GM12864 (cell line): ENCODE measurements at regions not wholly inside any gene's neighbourhood (a gene's known extent, or its start where the extent isn't known, plus 50 kb on each side); places are given as distances from the start of the nearest gene placed in this dataset.

ENCODE experiments used
- DNase-seq: peaks from one replicate; pipeline ENCODE4 v3.0.0-alpha.2; 2011; ENCODE audit warnings: low read depth
- H3K4me3 ChIP-seq: 2 replicates; pipeline ENCODE4 v1.5.1; 2011; ENCODE audit warnings: mild to moderate bottlenecking, low read depth, low read length, control low read depth
- CTCF ChIP-seq: IDR thresholded peaks from 2 replicates; pipeline ENCODE4 v1.5.1; 2011; ENCODE audit warnings: low read depth, mild to moderate bottlenecking, moderate library complexity, low read length, control low read depth, inconsistent platforms; ENCODE audit errors: missing control alignments

GRCh38 chr10:78868861-78869260 lies 199.9 kb upstream of the ZMIZ1 start:
- no peak for TF ChIP-seq CTCF
- H3K4me3 ChIP-seq = no peak overlapping the region
- DNase-seq = no peak

GRCh38 chr10:78869508-78870454 lies 199.0 kb upstream of the ZMIZ1 start:
- no peak overlapping the region for H3K4me3 ChIP-seq
- DNase-seq = no peak
- no peak for TF ChIP-seq CTCF

- no peak for TF ChIP-seq CTCF
- DNase-seq = no peak
- H3K4me3 ChIP-seq = no peak overlapping the region
Measured at GRCh38 chr10:78870458-78870857, 198.3 kb upstream of the ZMIZ1 start.

- TF ChIP-seq CTCF = no peak
- no peak for DNase-seq
- H3K4me3 ChIP-seq = no peak overlapping the region
Measured at GRCh38 chr10:78871796-78872195, 197.0 kb upstream of the ZMIZ1 start.

GRCh38 chr10:78873413-78873812 lies 195.4 kb upstream of the ZMIZ1 start:
- no peak for TF ChIP-seq CTCF
- H3K4me3 ChIP-seq = no peak overlapping the region
- DNase-seq = no peak

- no peak overlapping the region for H3K4me3 ChIP-seq
- no peak for TF ChIP-seq CTCF
- DNase-seq = no peak
Measured at GRCh38 chr10:78875331-78875877, 193.4 kb upstream of the ZMIZ1 start.
